Neural cell (in vitro differentiated cells): ENCODE measurements at regions not wholly inside any gene's neighbourhood (a gene's known extent, or its start where the extent isn't known, plus 50 kb on each side); places are given as distances from the start of the nearest gene placed in this dataset.

ENCODE experiments used
- H2AFZ ChIP-seq: fragments of 200-600, 300-800 bp; sonication (generic), shearing (Covaris generic); 2 replicates; pipeline ENCODE4 v1.6.0; 2014; ENCODE audit warnings: low read depth, mild to moderate bottlenecking, antibody characterized with exemption, low read length, moderate library complexity
- H3F3A ChIP-seq: fragments of 200-600 bp; shearing (Covaris generic); 2 replicates; pipeline ENCODE4 v1.6.1; 2016; ENCODE audit warnings: mild to moderate bottlenecking, moderate library complexity, mixed read lengths, antibody characterized with exemption, low read length; ENCODE audit not compliant: insufficient read depth, poor library complexity, severe bottlenecking
- H3K27ac ChIP-seq: fragments of 200-600, 300-800 bp; sonication (generic), shearing (Covaris generic); 2 replicates; pipeline ENCODE4 v1.5.1; 2014; ENCODE audit warnings: mild to moderate bottlenecking, low read length, moderate library complexity
- H3K27me3 ChIP-seq: fragments of 300-800, 200-600 bp; sonication (generic), shearing (Covaris generic); 2 replicates; pipeline ENCODE4 v1.6.0; 2014; ENCODE audit warnings: mild to moderate bottlenecking, low read depth, low read length, moderate library complexity; ENCODE audit not compliant: insufficient read depth
- H3K36me3 ChIP-seq: fragments of 300-800, 200-600 bp; sonication (generic), shearing (Covaris generic); 2 replicates; pipeline ENCODE4 v1.5.1; 2014; ENCODE audit warnings: mild to moderate bottlenecking, antibody characterized with exemption, low read length, moderate library complexity; ENCODE audit not compliant: insufficient read depth
- H3K4me2 ChIP-seq: fragments of 300-800, 200-600 bp; sonication (generic), shearing (Covaris generic); 2 replicates; pipeline ENCODE4 v1.6.0; 2014; ENCODE audit warnings: mild to moderate bottlenecking, low read length
- H3K4me3 ChIP-seq: fragments of 300-800, 200-600 bp; sonication (generic), shearing (Covaris generic); 2 replicates; pipeline ENCODE4 v1.5.1; 2014; ENCODE audit warnings: mild to moderate bottlenecking, low read length, moderate library complexity
- H3K79me2 ChIP-seq: fragments of 200-600 bp; shearing (Covaris generic); replicated peaks from 2 replicates; pipeline ENCODE4 v1.6.0; 2014; ENCODE audit warnings: mild to moderate bottlenecking, low read length, moderate library complexity; ENCODE audit not compliant: insufficient read depth
- H3K9ac ChIP-seq: fragments of 300-800, 200-600 bp; sonication (generic), shearing (Covaris generic); 2 replicates; pipeline ENCODE4 v1.6.1; 2016; ENCODE audit warnings: mild to moderate bottlenecking, low read length, mixed read lengths
- H3K9me2 ChIP-seq: fragments of 200-600 bp; shearing (Covaris generic); 2 replicates; pipeline ENCODE4 v1.6.1; 2016; ENCODE audit warnings: mild to moderate bottlenecking, low read length, mixed read lengths; ENCODE audit not compliant: insufficient read depth
- H3K9me3 ChIP-seq: fragments of 200-600, 300-800 bp; sonication (generic), shearing (Covaris generic); 2 replicates; pipeline ENCODE4 v1.6.1; 2016; ENCODE audit warnings: mild to moderate bottlenecking, mixed run types, low read length, moderate library complexity, mixed read lengths
- H4K20me1 ChIP-seq: fragments of 200-600 bp; shearing (Covaris generic); 2 replicates; pipeline ENCODE4 v1.6.1; 2016; ENCODE audit warnings: mild to moderate bottlenecking, mixed run types; ENCODE audit not compliant: insufficient read depth
- EP300 ChIP-seq: fragments of 450-650 bp; conservative IDR thresholded peaks from 2 replicates; pipeline ENCODE4 v1.6.1; 2014; ENCODE audit warnings: antibody characterized with exemption, mild to moderate bottlenecking, moderate library complexity; ENCODE audit not compliant: poor library complexity, severe bottlenecking
- EZH2 ChIP-seq: fragments of 200-600, 300-800 bp; shearing (Covaris generic), sonication (generic); IDR thresholded peaks from 2 replicates; pipeline ENCODE4 v1.6.1; 2014; ENCODE audit warnings: antibody characterized with exemption, low read length, borderline replicate concordance, mild to moderate bottlenecking; ENCODE audit not compliant: insufficient read depth, poor library complexity, severe bottlenecking
- MXI1 ChIP-seq: fragments of 450-650 bp; conservative IDR thresholded peaks from 2 replicates; pipeline ENCODE4 v1.6.1; 2014; ENCODE audit warnings: antibody characterized with exemption, mild to moderate bottlenecking; ENCODE audit not compliant: poor library complexity, severe bottlenecking
- POLR2AphosphoS5 ChIP-seq: IDR thresholded peaks from 2 replicates; pipeline ENCODE4 v1.6.1; 2012
- RAD21 ChIP-seq: fragments of 450-650 bp; conservative IDR thresholded peaks from 2 replicates; pipeline ENCODE4 v1.6.1; 2014; ENCODE audit warnings: antibody characterized with exemption, mild to moderate bottlenecking, moderate library complexity
- REST ChIP-seq: IDR thresholded peaks from 2 replicates; pipeline ENCODE4 v1.6.1; 2012; ENCODE audit warnings: borderline replicate concordance
- SMC3 ChIP-seq: fragments of 450-650 bp; conservative IDR thresholded peaks from 2 replicates; pipeline ENCODE4 v1.6.1; 2014; ENCODE audit warnings: antibody characterized with exemption, mild to moderate bottlenecking, moderate library complexity; ENCODE audit not compliant: poor library complexity
- TAF1 ChIP-seq: IDR thresholded peaks from 2 replicates; pipeline ENCODE4 v1.6.1; 2012; ENCODE audit warnings: low read depth
- TF ChIP-seq, protein P1 (sequence below): fragments of 450-650 bp; IDR thresholded peaks from 2 replicates; pipeline ENCODE4 v1.5.1; 2014; ENCODE audit warnings: antibody characterized with exemption, mild to moderate bottlenecking, moderate library complexity; ENCODE audit not compliant: poor library complexity, severe bottlenecking

GRCh38 chr6:126419901-126420300 is 80.0 kb downstream of the CENPW start:
- Histone ChIP-seq H3K27me3 (no peaks in the 10 kb centered on the region), H3K9ac (no peak overlapping the region), H3K4me2 (no peak overlapping the region), H3K4me3 (no peak overlapping the region), H3K9me3 (no peaks in the 10 kb centered on the region), H3K27ac (no peak overlapping the region), H3K36me3 (no peaks in the 10 kb centered on the region), H4K20me1 (no peaks in the 10 kb centered on the region), H3F3A (no peaks in the 10 kb centered on the region), H2AFZ (no peak overlapping the region), H3K9me2 (no peaks in the 10 kb centered on the region), H3K79me2 (no peaks in the 10 kb centered on the region)
- TF ChIP-seq SMC3 (no peak), MXI1 (no peak), EP300 (no peak), REST (no peak), POLR2AphosphoS5 (no peak), EZH2 (no peak), RAD21 (no peak), TAF1 (no peak)
- TF ChIP-seq, protein P1, sequence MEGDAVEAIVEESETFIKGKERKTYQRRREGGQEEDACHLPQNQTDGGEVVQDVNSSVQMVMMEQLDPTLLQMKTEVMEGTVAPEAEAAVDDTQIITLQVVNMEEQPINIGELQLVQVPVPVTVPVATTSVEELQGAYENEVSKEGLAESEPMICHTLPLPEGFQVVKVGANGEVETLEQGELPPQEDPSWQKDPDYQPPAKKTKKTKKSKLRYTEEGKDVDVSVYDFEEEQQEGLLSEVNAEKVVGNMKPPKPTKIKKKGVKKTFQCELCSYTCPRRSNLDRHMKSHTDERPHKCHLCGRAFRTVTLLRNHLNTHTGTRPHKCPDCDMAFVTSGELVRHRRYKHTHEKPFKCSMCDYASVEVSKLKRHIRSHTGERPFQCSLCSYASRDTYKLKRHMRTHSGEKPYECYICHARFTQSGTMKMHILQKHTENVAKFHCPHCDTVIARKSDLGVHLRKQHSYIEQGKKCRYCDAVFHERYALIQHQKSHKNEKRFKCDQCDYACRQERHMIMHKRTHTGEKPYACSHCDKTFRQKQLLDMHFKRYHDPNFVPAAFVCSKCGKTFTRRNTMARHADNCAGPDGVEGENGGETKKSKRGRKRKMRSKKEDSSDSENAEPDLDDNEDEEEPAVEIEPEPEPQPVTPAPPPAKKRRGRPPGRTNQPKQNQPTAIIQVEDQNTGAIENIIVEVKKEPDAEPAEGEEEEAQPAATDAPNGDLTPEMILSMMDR: no peak

GRCh38 chr6:126422912-126423311 is 83.0 kb downstream of the CENPW start:
- Histone ChIP-seq H4K20me1 (no peaks in the 10 kb centered on the region), H3K27ac (no peak overlapping the region), H3K79me2 (no peaks in the 10 kb centered on the region), H2AFZ (no peak overlapping the region), H3K9me2 (no peaks in the 10 kb centered on the region), H3K27me3 (no peaks in the 10 kb centered on the region), H3F3A (no peaks in the 10 kb centered on the region), H3K4me2 (no peak overlapping the region), H3K36me3 (no peaks in the 10 kb centered on the region), H3K9me3 (no peaks in the 10 kb centered on the region), H3K4me3 (no peak overlapping the region), H3K9ac (no peak overlapping the region)
- TF ChIP-seq, protein P1: no peak
- TF ChIP-seq REST (no peak), RAD21 (no peak), SMC3 (no peak), EZH2 (no peak), POLR2AphosphoS5 (no peak), TAF1 (no peak)
